ENCODE measurements at regions not wholly inside any gene's neighbourhood (a gene's known extent, or its start where the extent isn't known, plus 50 kb on each side); places are given as distances from the start of the nearest gene placed in this dataset.

DNA sequence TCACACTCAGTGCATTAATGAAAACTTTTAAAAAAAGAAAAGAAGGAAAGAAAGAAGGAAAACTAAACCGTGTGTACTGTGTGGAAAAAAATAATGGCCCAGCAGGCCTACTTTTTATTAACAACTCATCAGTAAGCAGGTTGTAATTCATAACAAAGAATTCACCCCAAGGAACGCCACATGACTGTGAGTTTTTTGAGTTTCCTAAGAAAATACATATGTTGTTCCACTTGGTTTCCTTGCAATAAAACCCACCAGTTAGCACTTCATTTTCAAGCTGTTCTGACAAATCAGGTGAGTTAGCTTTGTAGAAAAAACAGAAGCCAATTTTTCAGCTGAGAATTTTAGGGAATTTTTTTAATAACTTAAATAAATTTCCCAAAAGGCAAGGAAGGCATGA is 259.3 kb upstream of the TBX18 start:
- no peak overlapping the region for H2AK5ac ChIP-seq (ENCODE audit: insufficient read length, low read length)
- TF ChIP-seq, protein P1, sequence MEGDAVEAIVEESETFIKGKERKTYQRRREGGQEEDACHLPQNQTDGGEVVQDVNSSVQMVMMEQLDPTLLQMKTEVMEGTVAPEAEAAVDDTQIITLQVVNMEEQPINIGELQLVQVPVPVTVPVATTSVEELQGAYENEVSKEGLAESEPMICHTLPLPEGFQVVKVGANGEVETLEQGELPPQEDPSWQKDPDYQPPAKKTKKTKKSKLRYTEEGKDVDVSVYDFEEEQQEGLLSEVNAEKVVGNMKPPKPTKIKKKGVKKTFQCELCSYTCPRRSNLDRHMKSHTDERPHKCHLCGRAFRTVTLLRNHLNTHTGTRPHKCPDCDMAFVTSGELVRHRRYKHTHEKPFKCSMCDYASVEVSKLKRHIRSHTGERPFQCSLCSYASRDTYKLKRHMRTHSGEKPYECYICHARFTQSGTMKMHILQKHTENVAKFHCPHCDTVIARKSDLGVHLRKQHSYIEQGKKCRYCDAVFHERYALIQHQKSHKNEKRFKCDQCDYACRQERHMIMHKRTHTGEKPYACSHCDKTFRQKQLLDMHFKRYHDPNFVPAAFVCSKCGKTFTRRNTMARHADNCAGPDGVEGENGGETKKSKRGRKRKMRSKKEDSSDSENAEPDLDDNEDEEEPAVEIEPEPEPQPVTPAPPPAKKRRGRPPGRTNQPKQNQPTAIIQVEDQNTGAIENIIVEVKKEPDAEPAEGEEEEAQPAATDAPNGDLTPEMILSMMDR (conservative IDR thresholded peaks at IDR 0.05) = no peak
- no peak overlapping the region for H3K14ac ChIP-seq (ENCODE audit: insufficient read depth, low read length)
- Mint-ChIP-seq H3K9me3 (peaks cover 0 to 2% of the 10 kb centered on the region in 2 experiments; a peak in 2 of 5 replicates), H3K27ac (no peak overlapping the region), H3K27me3 (ENCODE audit: low read depth) (no peaks in the 10 kb centered on the region), H3K36me3 (ENCODE audit: insufficient read depth in 1 of 3, low read depth in 3 of 3) (no peaks in the 10 kb centered on the region), H3K4me3 (no peak overlapping the region), H3K4me1 (peaks cover 8 to 20% of the 10 kb centered on the region in 2 experiments; a peak in 3 of 4 replicates)
- no peaks in the 10 kb centered on the region for H3K79me2 ChIP-seq (ENCODE audit: insufficient read depth, low read length)
- no peaks in the 10 kb centered on the region for H4K20me1 ChIP-seq (ENCODE audit: control insufficient read depth, insufficient read depth, insufficient read length)
- H3K56ac ChIP-seq (ENCODE audit: insufficient read length, low read depth, low read length) = no peak overlapping the region
- H2BK15ac ChIP-seq (ENCODE audit: low read depth, low read length) = no peak overlapping the region
- H2BK12ac ChIP-seq (ENCODE audit: insufficient read length, low read depth, low read length) = no peak overlapping the region
- no peaks in the 10 kb centered on the region for H3K9me3 ChIP-seq (ENCODE audit: control insufficient read depth, low read depth, low read length)
- no peak overlapping the region for H2BK5ac ChIP-seq (ENCODE audit: insufficient read length, low read length)
- no peak overlapping the region for H3K23ac ChIP-seq (ENCODE audit: insufficient read length, low read depth, low read length)
- no peak overlapping the region for H3T11ph ChIP-seq (ENCODE audit: low read length)
- no peak overlapping the region for H3K4ac ChIP-seq (ENCODE audit: low read depth, low read length)
- H3K23me2 ChIP-seq (ENCODE audit: insufficient read length, low read depth, low read length, poor library complexity, severe bottlenecking) = no peaks in the 10 kb centered on the region
- no peak overlapping the region for H4K5ac ChIP-seq (ENCODE audit: insufficient read length, low read depth, low read length)
- H2BK120ac ChIP-seq (ENCODE audit: low read depth, low read length, poor library complexity, severe bottlenecking) = no peak overlapping the region
- H3K9ac ChIP-seq (ENCODE audit: extremely low read depth, insufficient read length, low read length) = no peak overlapping the region
- no peak overlapping the region for H3K4me2 ChIP-seq (ENCODE audit: insufficient read depth, insufficient read length, low read length)
- H3K27ac ChIP-seq (ENCODE audit: insufficient read length, low read depth, low read length) = no peak overlapping the region
- H2BK20ac ChIP-seq (ENCODE audit: low read depth, low read length, poor library complexity, severe bottlenecking) = no peak overlapping the region
- no peak overlapping the region for H2AFZ ChIP-seq (ENCODE audit: low read length)
- H3K4me1 ChIP-seq (ENCODE audit: insufficient read depth, low read length) = peaks cover 3% of the 10 kb centered on the region; the same call in 1 of the 2 replicates
- no peak overlapping the region for H4K91ac ChIP-seq (ENCODE audit: insufficient read length, low read depth, low read length)
- no peak for DNase-seq
- no CpG with 5 or more reads among the region's 2 CpGs for WGBS (ENCODE audit: extremely low coverage, insufficient read length, low lambda C conversion rate)
- H4K8ac ChIP-seq (replicated peaks; ENCODE audit: insufficient read length, low read depth, low read length) = no peak overlapping the region
- H3K79me1 ChIP-seq (ENCODE audit: insufficient read depth, low read depth, low read length, poor library complexity, severe bottlenecking) = no peaks in the 10 kb centered on the region
- no peaks in the 10 kb centered on the region for H3K27me3 ChIP-seq (ENCODE audit: insufficient read depth, low read length)
- H3K18ac ChIP-seq (ENCODE audit: insufficient read length, low read depth, low read length) = no peak overlapping the region

Data from H9 (cell line).